Esophagus squamous epithelium (tissue), 5 donors: ENCODE measurements at regions not wholly inside any gene's neighbourhood (a gene's known extent, or its start where the extent isn't known, plus 50 kb on each side); places are given as distances from the start of the nearest gene placed in this dataset.

Source experiments
- DNase-seq: peaks from one replicate; lab custom pipeline; 2025; lab: John Stamatoyannopoulos, UW
- H3K27ac ChIP-seq, 4 donors: fragments of 200-600 bp; sonication (generic); one replicate each; pipeline ENCODE4 v1.5.1; 2016 to 2019; ENCODE audit warnings: mild to moderate bottlenecking in 1 of 4
- H3K27me3 ChIP-seq, 4 donors: fragments of 200-600 bp; sonication (generic); 1 replicate in 3 of 4; 2 replicates in 1 of 4; pipeline versions ENCODE4 v1.5.1 to v1.6.0; 2017 to 2021; ENCODE audit warnings: antibody characterized with exemption in 1 of 4
- H3K36me3 ChIP-seq, 3 donors: fragments of 200-600 bp; sonication (generic); one replicate each; pipeline ENCODE4 v1.5.1; 2016 to 2019
- H3K4me1 ChIP-seq, 3 donors: fragments of 200-600 bp; sonication (generic); one replicate each; pipeline ENCODE4 v1.5.1; 2017 to 2019
- H3K4me3 ChIP-seq, 4 donors: fragments of 200-600 bp; sonication (generic); 1 replicate in 3 of 4; 2 replicates in 1 of 4; pipeline ENCODE4 v1.5.1; 2016 to 2019; ENCODE audit warnings: mild to moderate bottlenecking in 2 of 4, moderate library complexity in 1 of 4
- H3K9me3 ChIP-seq, 3 donors: fragments of 200-600 bp; sonication (generic); one replicate each; pipeline ENCODE4 v1.5.1; 2016 to 2019
- CTCF ChIP-seq, 6 experiments: fragments of 450-650 bp in 4 of 6; fragments of 200-600 bp in 2 of 6; sonication (generic) in 2 of 6; IDR thresholded peaks; one replicate each; pipeline ENCODE4 v1.5.1; 2016 to 2019; ENCODE audit warnings: antibody characterized with exemption in 6 of 6, mild to moderate bottlenecking in 4 of 6, moderate library complexity in 4 of 6
- POLR2A ChIP-seq, 4 donors: fragments of 450-650 bp; IDR thresholded peaks; one replicate each; pipeline ENCODE4 v1.6.1; 2017; ENCODE audit warnings: antibody characterized with exemption in 4 of 4, mild to moderate bottlenecking in 4 of 4, moderate library complexity in 3 of 4
- WGBS, 2 donors: methylation state at CpG; one replicate each; pipeline ENCODE4 v1.1.5; 2018; 5-methylcytosine and 5-hydroxymethylcytosine counted together
- intact Hi-C: fragments of 100-400 bp; cut with DNase I; formaldehyde crosslinking; loops from one replicate; pipeline ENCODE4 v1.15.0; 2022
- donor health status: DM: yes; HTN: yes; CAD: no.

GRCh38 chr6:14284969-14285590 lies 167.5 kb downstream of the CD83 start:
- Histone ChIP-seq H3K27ac (no peak overlapping the region), H3K4me3 (no peak overlapping the region), H3K9me3 (peaks cover 0 to 4% (median 0%) of the 10 kb centered on the region in 3 donors), H3K36me3 (no peaks in the 10 kb centered on the region), H3K4me1 (peaks cover 0 to 13% (median 3%) of the 10 kb centered on the region in 3 donors), H3K27me3 (no peaks in the 10 kb centered on the region)
- intact Hi-C loops = no loop called here
- DNase-seq = no peak
- TF ChIP-seq POLR2A (IDR thresholded peaks at IDR 0.05) (no peak), CTCF (IDR thresholded peaks at IDR 0.05) (no peak)
- WGBS, 2 donors = 78 to 88% methylated on average over 7 of the region's 7 CpGs

GRCh38 chr6:14286144-14286543 lies 168.6 kb downstream of the CD83 start:
- no peaks in the 10 kb centered on the region for H3K9me3 ChIP-seq
- H3K4me3 ChIP-seq = no peak overlapping the region
- peaks cover 0 to 13% (median 3%) of the 10 kb centered on the region in 3 donors for H3K4me1 ChIP-seq
- no peaks in the 10 kb centered on the region for H3K27me3 ChIP-seq
- intact Hi-C loops = no loop called here
- H3K27ac ChIP-seq = peak overlapping the region in 1 of 4 donors; percentile 14
- WGBS, 2 donors = 26 to 42% methylated on average over 5 of the region's 5 CpGs
- no peaks in the 10 kb centered on the region for H3K36me3 ChIP-seq
- TF ChIP-seq CTCF (IDR thresholded peaks at IDR 0.05) (no peak), POLR2A (IDR thresholded peaks at IDR 0.05) (no peak)
- no peak for DNase-seq

GRCh38 chr6:14286634-14287428 lies 169.3 kb downstream of the CD83 start:
- H3K27ac ChIP-seq = no peak overlapping the region
- WGBS, 2 donors = 39 to 44% methylated on average over 1 of the region's 1 CpG

GRCh38 chr6:14287707-14288106 lies 170.1 kb downstream of the CD83 start:
- no peak overlapping the region for H3K4me3 ChIP-seq
- TF ChIP-seq POLR2A (IDR thresholded peaks at IDR 0.05) = no peak
- no peak for TF ChIP-seq CTCF (IDR thresholded peaks at IDR 0.05)
- no peaks in the 10 kb centered on the region for H3K36me3 ChIP-seq
- H3K9me3 ChIP-seq = no peaks in the 10 kb centered on the region
- H3K27ac ChIP-seq = no peak overlapping the region
- intact Hi-C loops = no loop called here
- H3K27me3 ChIP-seq = no peaks in the 10 kb centered on the region
- no peak for DNase-seq
- H3K4me1 ChIP-seq = peaks cover 0 to 24% (median 3%) of the 10 kb centered on the region in 3 donors

More at GRCh38 chr6:14286634-14287428, 169.3 kb downstream of the CD83 start:
- TF ChIP-seq POLR2A (IDR thresholded peaks at IDR 0.05) = no peak
- no peak for TF ChIP-seq CTCF (IDR thresholded peaks at IDR 0.05)
- peaks cover 0 to 15% (median 3%) of the 10 kb centered on the region in 3 donors for H3K4me1 ChIP-seq
- no peaks in the 10 kb centered on the region for H3K9me3 ChIP-seq
- intact Hi-C loops = no loop called here
- H3K4me3 ChIP-seq = no peak overlapping the region
- H3K27me3 ChIP-seq = no peaks in the 10 kb centered on the region
- no peak for DNase-seq
- H3K36me3 ChIP-seq = no peaks in the 10 kb centered on the region

- DNase-seq = no peak
- intact Hi-C loops = no loop called here
Observed at GRCh38 chr6:14288910-14289309, 171.3 kb downstream of the CD83 start.

More at GRCh38 chr6:14288910-14289309, 171.3 kb downstream of the CD83 start:
- WGBS, 2 donors = 67 to 79% methylated on average over 3 of the region's 3 CpGs
- Histone ChIP-seq H3K4me1 (peaks cover 0 to 29% (median 3%) of the 10 kb centered on the region in 3 donors), H3K4me3 (no peak overlapping the region), H3K9me3 (no peaks in the 10 kb centered on the region), H3K36me3 (no peaks in the 10 kb centered on the region), H3K27ac (no peak overlapping the region), H3K27me3 (no peaks in the 10 kb centered on the region)
- TF ChIP-seq POLR2A (IDR thresholded peaks at IDR 0.05) (no peak), CTCF (IDR thresholded peaks at IDR 0.05) (no peak)
